ENCODE measurements at regions not wholly inside any gene's neighbourhood (a gene's known extent, or its start where the extent isn't known, plus 50 kb on each side); places are given as distances from the start of the nearest gene placed in this dataset.

DNA sequence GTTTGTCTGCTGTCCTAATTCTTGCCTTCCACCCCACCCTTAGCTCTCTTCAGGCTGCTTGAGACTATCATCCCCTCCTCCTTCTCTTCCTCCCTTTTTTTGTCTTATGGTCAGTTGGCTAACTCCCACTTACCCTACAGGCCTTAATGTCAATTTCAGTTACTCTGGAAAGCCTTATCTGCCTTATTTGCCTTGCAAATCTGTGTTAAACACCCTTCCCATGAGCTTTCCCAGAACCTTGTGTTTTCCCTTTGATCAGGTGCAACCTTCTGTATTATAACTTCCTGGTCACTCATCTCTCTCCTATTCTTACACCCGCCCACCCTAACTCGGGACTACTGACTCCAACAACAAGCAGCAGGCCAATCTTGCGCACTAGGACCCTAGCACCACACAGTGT, 74.8 kb downstream of the COX18 start:
- TF ChIP-seq, protein P1, sequence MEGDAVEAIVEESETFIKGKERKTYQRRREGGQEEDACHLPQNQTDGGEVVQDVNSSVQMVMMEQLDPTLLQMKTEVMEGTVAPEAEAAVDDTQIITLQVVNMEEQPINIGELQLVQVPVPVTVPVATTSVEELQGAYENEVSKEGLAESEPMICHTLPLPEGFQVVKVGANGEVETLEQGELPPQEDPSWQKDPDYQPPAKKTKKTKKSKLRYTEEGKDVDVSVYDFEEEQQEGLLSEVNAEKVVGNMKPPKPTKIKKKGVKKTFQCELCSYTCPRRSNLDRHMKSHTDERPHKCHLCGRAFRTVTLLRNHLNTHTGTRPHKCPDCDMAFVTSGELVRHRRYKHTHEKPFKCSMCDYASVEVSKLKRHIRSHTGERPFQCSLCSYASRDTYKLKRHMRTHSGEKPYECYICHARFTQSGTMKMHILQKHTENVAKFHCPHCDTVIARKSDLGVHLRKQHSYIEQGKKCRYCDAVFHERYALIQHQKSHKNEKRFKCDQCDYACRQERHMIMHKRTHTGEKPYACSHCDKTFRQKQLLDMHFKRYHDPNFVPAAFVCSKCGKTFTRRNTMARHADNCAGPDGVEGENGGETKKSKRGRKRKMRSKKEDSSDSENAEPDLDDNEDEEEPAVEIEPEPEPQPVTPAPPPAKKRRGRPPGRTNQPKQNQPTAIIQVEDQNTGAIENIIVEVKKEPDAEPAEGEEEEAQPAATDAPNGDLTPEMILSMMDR (IDR thresholded peaks at IDR 0.05): no peak
- TF ChIP-seq, protein P2, sequence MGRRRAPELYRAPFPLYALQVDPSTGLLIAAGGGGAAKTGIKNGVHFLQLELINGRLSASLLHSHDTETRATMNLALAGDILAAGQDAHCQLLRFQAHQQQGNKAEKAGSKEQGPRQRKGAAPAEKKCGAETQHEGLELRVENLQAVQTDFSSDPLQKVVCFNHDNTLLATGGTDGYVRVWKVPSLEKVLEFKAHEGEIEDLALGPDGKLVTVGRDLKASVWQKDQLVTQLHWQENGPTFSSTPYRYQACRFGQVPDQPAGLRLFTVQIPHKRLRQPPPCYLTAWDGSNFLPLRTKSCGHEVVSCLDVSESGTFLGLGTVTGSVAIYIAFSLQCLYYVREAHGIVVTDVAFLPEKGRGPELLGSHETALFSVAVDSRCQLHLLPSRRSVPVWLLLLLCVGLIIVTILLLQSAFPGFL (CRISPR knock-in tag; IDR thresholded peaks at IDR 0.05; ENCODE audit: borderline replicate concordance): no peak

Data from WTC11 (cell line).